ENCODE measurements at regions not wholly inside any gene's neighbourhood (a gene's known extent, or its start where the extent isn't known, plus 50 kb on each side); places are given as distances from the start of the nearest gene placed in this dataset.
"Not testable (repeated sequence)": the region's sequence is repeated elsewhere in the genome, so short reads cannot be mapped to it uniquely, and the experiment has no call there.

DNA sequence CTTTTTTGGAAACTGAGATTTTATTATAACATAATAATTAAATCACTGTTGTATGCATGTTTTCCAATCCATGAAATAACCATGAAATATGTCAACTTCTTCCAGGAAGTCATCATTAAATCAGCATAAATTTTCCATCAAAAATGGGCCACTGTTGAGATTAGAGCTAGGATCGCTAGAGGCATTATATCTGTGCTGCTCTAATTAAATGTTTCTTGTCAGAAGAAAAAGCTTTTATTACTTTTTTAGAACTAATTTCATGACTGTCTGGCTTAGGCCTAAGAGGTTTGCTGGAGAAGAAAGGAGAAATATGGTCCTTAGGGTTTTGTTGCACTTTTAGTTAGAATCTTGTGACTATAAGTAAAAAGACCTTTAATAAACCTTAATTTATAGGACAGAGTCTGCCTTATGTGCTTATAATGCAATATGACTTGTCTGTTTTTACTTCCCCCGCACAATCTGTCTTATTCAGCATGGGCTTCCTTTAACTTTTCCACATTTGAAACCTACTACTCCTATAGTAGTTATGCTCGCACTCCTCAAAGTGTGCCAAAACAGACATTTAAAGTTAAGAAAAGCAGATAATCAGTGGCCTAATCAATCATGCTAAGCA, 363.4 kb upstream of the GCFC2 start:
- DNase-seq (ENCODE audit: low spot score), result no peak
- ATAC-seq, result no peak

DNA sequence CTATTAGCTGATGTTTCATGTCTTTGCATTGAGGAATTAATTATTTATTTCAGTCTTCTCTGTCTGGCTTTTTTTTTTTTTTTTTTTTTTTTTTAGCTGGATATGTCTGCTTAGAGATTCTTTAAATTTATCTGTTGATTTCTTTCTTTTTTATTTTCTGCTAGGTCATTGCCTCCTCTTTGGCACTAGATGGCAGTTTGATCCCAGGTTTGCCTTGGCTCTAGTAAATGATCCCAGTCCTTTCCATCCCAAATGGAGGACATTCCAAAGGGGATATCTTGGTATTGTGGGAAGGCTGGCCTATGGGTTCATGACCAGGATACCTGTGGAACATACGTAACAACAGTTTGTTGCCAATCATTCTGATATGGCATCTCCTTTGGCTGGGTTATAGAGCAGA, 339.5 kb upstream of the GCFC2 start:
- DNase-seq (ENCODE audit: low spot score) (no peak), ATAC-seq (no peak)

DNA sequence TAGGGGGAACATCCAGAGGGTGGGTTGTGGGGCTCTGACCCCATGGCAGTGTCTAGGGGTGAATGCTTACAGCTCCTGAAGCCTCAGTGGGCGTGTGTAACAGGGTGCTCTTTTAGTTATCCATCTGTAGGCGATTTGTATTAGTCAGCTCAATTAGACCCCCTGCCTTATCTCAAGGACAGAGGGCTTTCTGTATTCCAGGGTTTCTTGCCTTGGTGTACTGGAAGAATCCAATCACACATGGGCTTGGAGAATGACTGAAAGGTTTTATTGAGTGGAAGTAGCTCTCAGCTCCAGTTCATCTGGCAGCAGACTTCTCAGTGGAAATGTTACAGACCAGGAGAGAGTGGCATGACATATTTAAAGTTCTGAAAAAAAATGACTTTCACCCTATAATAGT, 334.0 kb upstream of the GCFC2 start:
- ATAC-seq (no peak), DNase-seq (ENCODE audit: low spot score) (no peak)

DNA sequence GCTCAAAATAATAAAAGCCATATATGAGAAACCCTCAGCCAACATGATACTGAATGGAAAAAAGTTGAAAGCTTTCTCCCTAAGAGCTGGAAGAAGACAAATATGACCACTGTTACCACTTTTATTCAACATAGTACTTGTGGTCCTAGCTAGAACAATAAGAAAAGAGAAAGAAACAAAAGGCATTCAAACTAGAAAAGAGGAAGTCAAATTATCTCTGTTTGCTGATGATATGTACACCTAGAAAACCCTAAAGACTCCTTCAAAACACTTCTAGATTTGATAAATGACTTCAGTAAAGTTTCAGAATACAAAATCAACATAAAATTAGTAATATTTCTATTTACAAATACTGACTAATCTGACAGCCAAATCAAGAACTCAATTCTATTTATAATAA, 328.8 kb upstream of the GCFC2 start:
- DNase-seq (ENCODE audit: low spot score) (no peak), ATAC-seq (no peak)

DNA sequence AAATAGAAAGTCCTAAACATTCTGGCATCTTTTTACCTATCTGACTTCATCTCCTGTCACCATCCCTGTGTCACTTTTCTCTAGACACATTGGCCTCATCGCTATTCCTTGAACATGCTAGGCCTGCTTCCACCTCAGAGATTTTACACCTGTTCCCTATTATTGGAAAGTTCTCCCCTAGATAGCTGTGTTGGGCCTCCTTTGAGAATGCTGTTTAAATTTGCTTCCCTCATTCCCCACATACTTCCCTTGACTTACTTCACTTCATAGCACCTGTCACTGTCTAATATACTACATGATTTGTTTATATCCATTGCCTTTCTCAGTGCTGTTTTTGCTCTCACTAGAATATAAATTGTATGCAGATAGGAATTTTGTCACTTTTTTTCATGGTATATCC, 317.0 kb upstream of the GCFC2 start:
- no peak for ATAC-seq
- no peak for DNase-seq (ENCODE audit: low spot score)

DNA sequence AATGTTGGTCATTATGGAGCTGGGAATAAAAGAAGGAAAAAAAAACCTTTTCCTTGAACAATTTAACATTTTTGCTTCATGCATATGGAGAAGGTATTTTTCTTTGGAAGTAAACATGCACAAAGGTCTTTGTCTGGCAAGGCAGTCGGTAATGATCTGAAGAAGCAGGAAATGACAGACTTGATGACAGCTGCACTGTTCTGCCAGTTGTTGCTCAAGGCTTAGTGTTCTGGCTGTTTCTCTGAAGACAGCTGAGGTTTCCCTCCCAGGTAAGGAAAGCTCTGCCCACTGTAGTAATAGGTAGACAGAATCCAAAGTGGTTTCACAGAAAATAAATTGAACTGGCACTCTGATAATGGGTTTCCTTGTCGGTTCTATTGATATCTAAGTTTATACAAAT, 308.4 kb upstream of the GCFC2 start:
- no peak for ATAC-seq
- DNase-seq (ENCODE audit: low spot score), result no peak

DNA sequence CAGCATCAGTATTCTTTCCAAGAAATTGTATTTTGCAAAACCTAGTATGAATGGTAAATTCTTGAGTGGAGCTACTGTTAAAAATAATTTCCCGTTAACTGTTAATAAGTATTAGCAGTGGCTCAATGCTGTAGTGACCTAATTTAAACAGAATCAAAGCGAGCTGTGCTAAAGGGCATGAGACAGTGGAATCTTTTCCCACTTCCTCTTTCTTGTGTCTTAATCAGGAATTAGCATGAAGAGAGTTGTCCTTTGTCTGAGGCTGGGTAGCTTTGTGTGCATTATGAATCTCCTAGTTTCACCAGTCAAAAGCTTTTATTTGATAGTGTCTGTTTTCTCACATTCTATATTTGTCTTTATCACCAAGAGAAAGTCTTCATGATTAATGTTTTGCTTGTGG, 298.8 kb upstream of the GCFC2 start:
- ATAC-seq (no peak), DNase-seq (ENCODE audit: low spot score) (no peak)

DNA sequence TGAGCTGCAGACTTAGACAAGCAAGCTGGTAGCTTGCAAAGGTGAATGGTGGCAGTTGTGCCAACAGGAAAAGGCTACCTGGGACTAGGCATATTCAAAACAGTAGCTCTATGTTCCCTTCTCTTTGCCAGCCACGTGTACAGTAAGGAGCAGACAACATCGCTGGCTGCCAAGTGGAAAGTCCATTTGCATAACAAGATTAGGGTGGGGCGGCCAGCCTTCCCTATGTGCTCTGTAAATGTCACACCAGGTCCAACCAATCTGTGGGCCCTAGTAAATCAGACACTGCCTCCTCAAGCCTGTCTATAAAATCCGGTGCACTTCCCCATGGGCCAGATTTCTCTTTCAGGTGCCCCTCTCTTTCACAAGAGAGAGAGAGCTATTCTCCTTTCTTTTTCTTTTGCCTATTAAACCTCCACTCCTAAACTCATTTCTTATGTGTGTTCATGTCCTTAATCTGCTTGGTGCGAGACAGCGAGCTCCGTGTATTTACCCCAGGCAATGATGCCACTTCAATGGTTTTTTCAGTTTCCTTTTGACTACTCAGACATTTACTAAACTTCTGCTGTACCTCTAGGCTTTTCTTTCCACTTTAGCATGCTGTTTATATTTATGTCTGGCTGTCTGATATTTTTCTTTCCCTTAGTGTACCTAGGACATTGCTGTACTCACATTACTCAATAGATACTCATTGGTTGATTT, 297.4 kb upstream of the GCFC2 start:
- DNase-seq (ENCODE audit: low spot score), result no peak
- ATAC-seq, result no peak

- no peak for DNase-seq (ENCODE audit: low spot score)
- ATAC-seq, result no peak
These were observed 289.7 kb upstream of the GCFC2 start for GRCh38 chr2:76000425-76000824.

- ATAC-seq (no peak), DNase-seq (ENCODE audit: low spot score) (no peak)
These were observed 287.7 kb upstream of the GCFC2 start for GRCh38 chr2:75998451-75998850.

- ATAC-seq (no peak), DNase-seq (ENCODE audit: low spot score) (peak; percentile 33)
These were observed 284.0 kb upstream of the GCFC2 start for GRCh38 chr2:75994759-75995158.

DNA sequence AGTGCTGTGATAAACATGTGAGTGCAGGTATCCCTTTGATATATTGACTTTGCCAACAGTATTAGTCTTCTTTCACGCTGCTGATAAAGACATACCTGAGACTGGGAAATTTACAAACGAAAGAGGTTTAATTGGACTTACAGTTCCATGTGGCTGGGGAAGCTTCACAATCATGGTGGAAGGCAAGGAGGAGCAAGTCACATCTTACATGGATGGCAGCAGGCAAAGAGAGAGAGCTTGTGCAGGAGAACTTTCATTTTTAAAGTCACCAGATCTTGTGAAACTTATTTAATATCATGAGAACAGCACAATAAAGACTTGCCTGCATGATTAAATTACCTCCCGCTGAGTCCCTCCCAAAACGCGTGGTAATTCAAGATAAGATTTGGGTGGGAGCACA, 277.9 kb upstream of the GCFC2 start:
- not testable (repeated sequence) for ATAC-seq; DNase-seq (ENCODE audit: low spot score)

DNA sequence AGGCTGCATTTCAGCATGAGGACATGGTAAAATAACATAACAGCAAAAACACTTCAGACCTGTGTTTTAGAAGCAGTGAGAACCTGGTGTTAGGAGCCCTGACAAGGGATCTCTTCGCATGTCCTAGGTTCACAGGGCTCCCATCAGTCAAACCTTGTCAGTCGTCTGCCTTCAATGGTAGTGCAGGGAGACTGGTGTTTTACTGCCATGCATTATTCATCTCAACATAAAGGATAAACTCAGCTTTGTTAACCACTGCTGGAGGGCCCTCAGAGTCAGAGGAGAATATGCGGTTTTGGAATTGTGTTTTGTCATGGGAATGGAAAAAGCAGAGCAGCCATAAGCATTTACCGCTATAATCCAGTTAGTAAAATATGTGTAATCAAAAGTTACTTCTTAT, 275.9 kb upstream of the GCFC2 start:
- DNase-seq (ENCODE audit: low spot score) (no peak), ATAC-seq (no peak)

DNA sequence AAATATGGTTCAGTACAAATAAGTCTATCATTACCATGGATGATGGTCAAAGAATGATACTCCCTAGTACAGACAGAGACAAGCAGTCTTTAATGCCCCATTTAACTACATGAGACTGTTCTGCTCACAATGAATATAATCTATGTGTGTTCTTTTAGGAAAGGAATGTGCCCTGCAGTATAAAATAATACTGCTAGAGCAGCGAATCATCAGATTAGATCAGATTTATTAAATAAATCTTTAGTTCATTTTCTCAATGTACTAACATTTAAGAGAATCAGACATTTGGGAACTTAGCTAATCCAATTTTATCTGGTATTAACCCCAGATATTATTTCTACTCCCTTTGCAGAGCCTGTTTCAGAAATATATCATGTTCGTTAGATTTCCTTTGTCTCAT, 272.0 kb upstream of the GCFC2 start:
- ATAC-seq (no peak), DNase-seq (ENCODE audit: low spot score) (no peak)

DNA sequence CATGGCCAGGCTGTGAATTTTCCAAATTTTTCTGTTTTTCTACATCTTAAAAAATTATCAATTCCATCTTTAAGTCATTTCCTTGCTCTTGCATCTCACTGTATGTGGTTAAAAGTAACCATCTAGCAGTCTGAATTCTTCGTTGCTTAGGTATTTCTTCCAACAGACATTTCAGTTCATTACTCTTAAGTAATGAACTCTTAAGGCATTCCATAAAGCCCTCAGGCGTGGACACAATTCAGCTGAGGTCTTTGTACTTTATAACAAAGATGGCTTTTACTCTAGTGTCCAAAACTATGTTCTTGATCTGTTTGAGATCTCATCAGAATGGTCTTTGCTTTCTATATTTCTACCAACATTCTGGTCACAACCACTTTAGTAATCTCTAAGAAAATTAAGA, 253.9 kb upstream of the GCFC2 start:
- DNase-seq (ENCODE audit: low spot score), result no peak
- ATAC-seq, result no peak

GRCh38 chr2:75960472-75961009, 249.8 kb upstream of the GCFC2 start:
- ATAC-seq, result no peak

DNA sequence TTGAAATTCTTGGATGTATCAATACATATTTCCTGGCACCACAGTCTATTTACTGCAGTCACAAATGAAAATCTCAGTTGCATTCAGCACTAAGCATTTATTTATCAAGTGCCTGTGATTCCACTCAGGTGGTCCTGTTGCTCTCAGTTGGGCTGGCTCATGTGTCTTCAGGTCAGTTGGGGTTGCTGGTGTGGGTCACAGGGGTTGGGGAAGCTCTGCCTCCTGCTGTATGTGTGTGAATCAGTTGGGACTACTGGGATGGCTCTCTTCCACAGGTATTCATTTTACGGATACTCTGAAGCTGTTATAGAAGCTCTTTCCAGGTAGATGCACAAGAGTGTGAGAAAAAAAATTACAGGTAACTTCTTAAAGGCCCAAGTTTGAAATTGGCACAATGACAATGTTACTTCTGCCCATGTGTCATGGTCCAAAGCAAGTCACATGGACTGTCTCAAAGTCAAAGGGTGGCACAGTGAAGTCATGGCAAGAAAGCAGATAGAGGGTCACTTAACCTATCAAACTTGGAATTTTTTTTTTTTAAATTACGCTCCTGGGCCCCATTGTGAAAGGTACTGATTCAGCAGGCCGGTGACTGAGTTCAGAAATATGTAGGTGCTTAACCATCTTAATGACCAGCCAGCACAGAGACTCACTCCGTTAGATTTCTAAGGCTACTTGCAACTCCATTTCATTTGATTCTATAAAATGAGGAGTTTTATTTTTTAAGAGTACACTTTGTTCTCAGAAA, 249.2 kb upstream of the GCFC2 start:
- no peak for ATAC-seq
- no peak for DNase-seq (ENCODE audit: low spot score)

More at GRCh38 chr2:75960472-75961009, 249.8 kb upstream of the GCFC2 start:
- DNase-seq (ENCODE audit: low spot score), result no peak

DNA sequence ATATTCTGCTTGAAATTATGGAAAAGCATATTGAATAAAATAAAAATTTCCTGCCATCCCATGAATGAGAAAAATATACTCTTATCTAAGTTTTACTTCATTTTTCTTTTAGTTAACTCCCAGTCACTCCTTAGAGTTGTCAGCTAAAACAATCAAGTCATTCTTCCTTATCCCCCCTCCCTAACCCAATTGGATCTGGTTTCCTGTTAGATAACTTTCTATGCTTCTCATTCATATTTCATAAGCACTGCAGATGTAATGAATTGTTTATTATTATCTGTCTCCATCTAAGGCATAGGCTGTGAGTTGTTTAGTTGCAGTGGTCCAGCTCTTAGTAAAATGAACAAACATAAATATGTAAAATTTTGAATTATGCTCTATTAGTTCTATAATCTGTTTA, 244.0 kb upstream of the GCFC2 start:
- no peak for ATAC-seq

GRCh38 chr2:75952173-75952572, 241.5 kb upstream of the GCFC2 start:
- ATAC-seq (no peak), DNase-seq (ENCODE audit: low spot score) (no peak)

More for the DNA sequence above, 244.0 kb upstream of the GCFC2 start:
- no peak for DNase-seq (ENCODE audit: low spot score)

- no peak for DNase-seq (ENCODE audit: low spot score)
- ATAC-seq, result no peak
These were observed 238.8 kb upstream of the GCFC2 start for GRCh38 chr2:75949385-75950030.

DNA sequence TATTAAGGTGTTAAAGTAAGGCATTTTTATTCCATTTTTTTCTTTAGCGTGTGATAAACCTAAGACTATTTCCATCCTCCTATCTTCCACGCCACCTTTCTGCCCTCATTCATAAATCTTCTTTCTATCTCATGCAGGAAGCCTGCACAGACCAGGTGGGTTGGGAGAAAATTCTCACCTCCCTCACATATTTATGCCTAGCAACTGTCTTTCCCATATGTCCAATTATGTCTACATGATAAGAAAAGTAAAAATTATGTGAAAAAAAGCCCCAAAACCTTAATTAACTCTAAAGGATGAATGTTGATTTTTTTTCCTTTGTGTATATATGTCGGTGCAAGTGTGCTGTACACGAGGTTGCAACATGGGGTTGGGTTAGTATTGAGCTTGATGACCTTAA, 225.6 kb upstream of the GCFC2 start:
- DNase-seq (ENCODE audit: low spot score) (no peak), ATAC-seq (no peak)
